ENCODE measurements at regions not wholly inside any gene's neighbourhood (a gene's known extent, or its start where the extent isn't known, plus 50 kb on each side); places are given as distances from the start of the nearest gene placed in this dataset.

DNA sequence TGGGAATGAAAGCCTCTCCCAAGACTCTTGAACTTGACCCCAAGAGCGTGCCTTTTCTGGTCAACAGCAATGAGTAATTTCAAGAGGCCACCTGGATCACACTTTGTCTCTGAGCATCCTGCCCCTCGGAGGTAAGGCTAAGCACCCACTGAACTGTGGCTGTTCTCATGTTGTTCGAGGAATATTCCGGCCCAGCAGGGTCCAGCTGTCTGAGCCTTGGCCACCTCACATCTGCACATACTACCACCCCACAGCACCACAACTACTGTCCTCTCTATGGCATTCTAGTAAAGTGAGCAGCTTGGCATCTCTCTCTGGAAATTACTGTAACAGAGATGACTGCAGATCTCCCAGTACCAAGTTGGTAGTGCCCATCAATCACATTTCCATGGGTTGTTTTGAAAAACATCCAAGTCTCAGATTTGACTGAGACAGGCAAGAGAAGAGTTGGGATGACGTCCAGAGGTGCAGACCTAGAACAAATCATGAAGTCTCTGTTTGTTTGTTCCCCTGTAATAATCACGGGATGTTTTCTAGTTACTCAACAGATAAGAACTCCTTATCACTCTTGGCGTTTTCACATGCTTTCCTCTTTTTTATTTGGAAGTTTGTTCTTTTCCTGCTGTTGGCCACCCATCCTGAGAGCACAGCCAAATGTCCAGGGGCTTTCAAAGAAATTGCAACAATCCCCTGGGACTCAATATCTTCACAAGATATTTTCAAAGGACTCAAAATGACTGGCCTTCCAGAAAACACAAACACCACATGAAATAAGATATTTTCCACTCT lies 336.0 kb upstream of the TNP1 start:
- no peak for DNase-seq
- TF ChIP-seq POLR2A (IDR thresholded peaks at IDR 0.05; ENCODE audit: low read length) (no peak), GATA1 (IDR thresholded peaks at IDR 0.05; ENCODE audit: low read depth, low read length) (no peak)

DNA sequence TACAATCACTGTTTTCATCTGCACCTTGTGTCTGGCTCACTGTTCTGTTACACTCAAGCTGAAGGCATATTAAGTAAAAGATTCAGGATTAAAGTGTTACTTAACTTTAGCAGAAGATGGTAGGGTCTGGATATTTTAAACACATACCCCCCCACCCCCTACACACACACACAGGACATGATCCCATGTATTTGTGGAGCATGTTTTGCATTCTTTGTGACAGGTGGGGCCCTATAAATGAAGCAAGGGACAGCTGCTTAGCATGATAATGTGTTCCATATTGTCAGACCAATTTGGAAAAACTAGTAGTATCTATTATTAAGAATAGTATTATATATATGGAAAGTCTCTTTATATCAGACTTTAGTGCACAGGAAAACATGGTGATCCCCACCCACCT lies 335.2 kb upstream of the TNP1 start:
- no peak for TF ChIP-seq GATA1 (IDR thresholded peaks at IDR 0.05; ENCODE audit: low read depth, low read length)
- no peak for TF ChIP-seq POLR2A (IDR thresholded peaks at IDR 0.05; ENCODE audit: low read length)
- DNase-seq, result no peak

DNA sequence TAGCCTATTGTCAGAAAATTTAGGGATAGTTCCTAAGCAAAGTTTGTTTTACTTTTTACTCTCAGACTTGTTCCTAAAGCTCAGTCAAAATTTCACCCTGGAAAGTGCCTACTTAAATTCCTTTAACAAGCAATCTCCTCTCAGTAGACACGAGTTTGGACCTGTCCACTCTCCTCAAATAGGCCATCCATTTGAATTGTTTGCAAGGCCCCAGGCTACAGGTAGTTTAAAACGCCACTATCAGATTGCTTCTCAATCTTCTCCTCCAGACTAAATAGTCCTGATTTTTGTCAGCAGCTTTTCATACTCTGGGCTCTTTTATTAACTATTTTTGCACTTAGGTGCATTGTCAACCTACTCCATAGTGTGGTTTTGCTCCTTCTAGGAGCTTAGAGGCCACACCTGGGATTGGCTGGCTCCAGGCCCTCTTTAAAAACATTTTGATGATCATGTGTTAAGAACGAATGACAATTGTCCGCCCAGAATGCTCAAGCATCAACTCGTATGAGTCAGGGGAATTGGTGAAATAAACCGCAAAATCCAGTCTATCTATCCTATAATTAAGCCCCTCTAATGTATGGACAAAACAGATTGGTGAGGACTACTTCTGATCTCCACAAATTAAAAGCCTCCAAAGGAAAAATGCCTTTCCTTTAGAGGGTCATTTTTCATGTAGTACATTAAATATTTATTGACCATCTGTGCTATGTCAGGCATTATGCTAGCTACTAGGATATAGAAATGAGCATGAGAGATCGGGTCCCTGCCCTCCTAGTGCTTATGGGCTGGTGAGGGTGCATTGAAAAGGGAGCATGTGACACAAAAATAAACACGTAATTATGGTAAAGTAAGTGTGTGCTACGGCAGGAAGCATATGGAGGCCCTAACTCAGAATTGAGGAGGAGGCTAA lies 333.8 kb upstream of the TNP1 start:
- no peak for DNase-seq
- TF ChIP-seq GATA1 (IDR thresholded peaks at IDR 0.05; ENCODE audit: low read depth, low read length), result no peak
- no peak for TF ChIP-seq POLR2A (IDR thresholded peaks at IDR 0.05; ENCODE audit: low read length)

- TF ChIP-seq POLR2A (IDR thresholded peaks at IDR 0.05; ENCODE audit: low read length) (no peak), GATA1 (IDR thresholded peaks at IDR 0.05; ENCODE audit: low read depth, low read length) (no peak)
- DNase-seq, result no peak
Observed at GRCh38 chr2:217192366-217192765, 332.5 kb upstream of the TNP1 start.

- peak in 1 of 2 experiments; percentile 6 for DNase-seq
- TF ChIP-seq POLR2A (IDR thresholded peaks at IDR 0.05; ENCODE audit: low read length) (no peak), GATA1 (IDR thresholded peaks at IDR 0.05; ENCODE audit: low read depth, low read length) (no peak)
Observed at GRCh38 chr2:217189747-217190146, 329.9 kb upstream of the TNP1 start.

DNA sequence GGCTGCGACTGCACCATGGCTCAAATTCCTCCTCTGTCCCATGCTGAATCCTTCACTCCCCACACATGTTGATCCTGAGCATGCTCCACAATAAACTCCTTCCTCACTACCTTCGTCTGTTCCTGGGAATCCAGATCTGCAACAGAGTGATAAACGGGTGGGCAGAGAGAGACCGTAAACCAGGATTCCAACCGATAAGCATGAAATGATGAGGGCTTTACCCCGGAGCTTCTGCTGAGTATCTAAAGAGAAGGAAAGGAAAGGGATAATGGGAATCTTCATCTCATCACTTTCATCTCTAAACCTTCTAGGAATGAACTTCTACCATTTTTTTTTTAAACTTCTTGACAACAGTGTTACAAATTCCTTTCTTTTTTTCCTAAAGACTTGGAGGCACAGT lies 329.3 kb upstream of the TNP1 start:
- DNase-seq, result no peak

GRCh38 chr2:217186668-217187159 lies 326.9 kb upstream of the TNP1 start:
- DNase-seq, result no peak

More for the DNA sequence above, 329.3 kb upstream of the TNP1 start:
- TF ChIP-seq GATA1 (IDR thresholded peaks at IDR 0.05; ENCODE audit: low read depth, low read length) (no peak), POLR2A (IDR thresholded peaks at IDR 0.05; ENCODE audit: low read length) (no peak)

DNA sequence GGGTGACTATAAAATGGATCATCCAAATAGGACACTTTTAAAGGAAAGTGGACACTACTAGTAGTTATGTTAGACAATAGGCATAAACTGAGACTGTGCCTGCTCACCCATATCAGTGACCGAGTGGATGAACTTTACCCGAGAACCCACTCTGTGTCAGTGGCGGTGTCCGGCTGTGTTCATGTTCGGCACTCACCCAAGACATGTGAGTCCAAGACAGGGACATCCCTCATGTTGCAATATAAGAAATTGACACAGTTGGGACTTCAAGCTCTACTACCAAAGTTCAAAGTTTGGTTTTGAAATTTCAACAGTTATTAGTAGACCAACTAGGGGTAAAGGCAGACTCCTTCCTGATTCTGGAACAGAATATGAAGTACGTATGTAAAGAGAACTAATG lies 326.3 kb upstream of the TNP1 start:
- DNase-seq, result no peak
- no peak for TF ChIP-seq POLR2A (IDR thresholded peaks at IDR 0.05; ENCODE audit: low read length)
- no peak for TF ChIP-seq GATA1 (IDR thresholded peaks at IDR 0.05; ENCODE audit: low read depth, low read length)

More at GRCh38 chr2:217186668-217187159, 326.9 kb upstream of the TNP1 start:
- no peak for TF ChIP-seq POLR2A (IDR thresholded peaks at IDR 0.05; ENCODE audit: low read length)
- no peak for TF ChIP-seq GATA1 (IDR thresholded peaks at IDR 0.05; ENCODE audit: low read depth, low read length)

DNA sequence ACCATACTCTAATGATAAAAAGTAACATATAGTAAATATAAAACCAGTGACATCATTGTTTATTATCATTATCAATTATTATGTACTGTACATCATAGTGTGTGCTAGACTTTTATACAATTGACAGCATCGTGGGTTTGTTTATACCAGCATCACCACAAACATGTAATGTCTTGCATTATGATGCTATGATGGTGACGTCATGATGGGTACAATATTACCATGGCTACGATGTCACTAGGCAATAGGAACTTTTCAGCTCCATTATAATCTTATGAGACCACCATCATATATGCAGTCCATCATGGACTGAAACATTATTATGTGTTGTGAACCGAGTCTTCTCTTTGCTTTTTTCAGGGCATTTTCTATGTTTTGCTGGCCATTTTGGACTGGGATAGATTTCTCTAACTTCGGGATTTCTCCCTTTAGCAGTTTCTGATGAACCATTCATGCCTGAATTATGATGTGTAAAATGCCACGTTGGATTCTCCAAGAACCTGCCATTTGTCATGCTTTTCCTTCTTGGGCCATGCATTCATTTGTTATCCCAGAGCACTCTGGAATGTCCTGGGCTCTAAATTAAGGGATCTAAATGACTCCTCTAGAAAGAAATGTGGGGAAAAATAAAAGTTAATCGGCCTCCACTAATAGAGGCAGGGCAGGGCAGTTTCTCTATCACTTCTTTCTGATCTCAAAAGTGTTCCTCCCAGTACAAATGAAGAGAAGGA lies 325.6 kb upstream of the TNP1 start:
- no peak for TF ChIP-seq GATA1 (IDR thresholded peaks at IDR 0.05; ENCODE audit: low read depth, low read length)
- TF ChIP-seq POLR2A (IDR thresholded peaks at IDR 0.05; ENCODE audit: low read length), result no peak
- DNase-seq, result no peak

DNA sequence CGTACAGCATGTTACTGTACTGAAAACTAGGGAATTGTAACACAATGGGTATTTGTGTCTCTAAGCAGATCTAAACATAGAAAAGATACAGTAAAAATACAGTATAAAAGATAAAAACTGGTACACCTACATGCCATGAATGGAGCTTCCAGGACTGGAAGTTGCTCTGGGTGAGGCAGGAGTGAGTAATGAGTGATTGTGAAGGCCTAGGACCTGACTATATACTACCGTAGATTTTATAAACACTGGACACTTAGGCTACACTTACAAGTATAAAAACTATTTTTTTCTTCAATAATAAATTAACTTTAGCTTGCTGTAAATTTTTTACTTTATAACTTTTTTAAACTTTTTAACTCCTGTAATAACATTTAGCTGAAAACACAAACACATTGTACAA lies 324.4 kb upstream of the TNP1 start:
- TF ChIP-seq POLR2A (IDR thresholded peaks at IDR 0.05; ENCODE audit: low read length) (no peak), GATA1 (IDR thresholded peaks at IDR 0.05; ENCODE audit: low read depth, low read length) (no peak)
- DNase-seq, result no peak

DNA sequence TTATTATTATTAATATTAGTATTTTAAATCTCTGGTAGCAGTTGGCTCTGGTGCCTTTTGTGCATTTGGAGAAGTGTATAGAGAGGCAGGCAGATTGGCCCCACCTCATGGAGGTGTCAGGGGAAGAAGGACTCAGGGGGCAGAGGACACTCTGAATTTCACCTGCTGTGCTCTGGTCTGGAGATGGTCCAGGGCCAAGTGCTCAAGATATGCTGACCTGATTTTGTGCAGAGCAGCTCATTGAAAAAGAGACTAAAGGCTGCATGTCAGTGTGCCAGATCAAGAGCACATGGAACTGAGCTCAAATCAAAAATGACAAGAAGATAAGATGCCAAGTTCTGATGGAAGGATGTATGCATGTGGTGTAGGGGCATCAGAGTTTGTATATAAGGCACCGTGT lies 323.6 kb upstream of the TNP1 start:
- TF ChIP-seq GATA1 (IDR thresholded peaks at IDR 0.05; ENCODE audit: low read depth, low read length) (no peak), POLR2A (IDR thresholded peaks at IDR 0.05; ENCODE audit: low read length) (no peak)
- no peak for DNase-seq

GRCh38 chr2:217182926-217183325 lies 323.1 kb upstream of the TNP1 start:
- TF ChIP-seq POLR2A (IDR thresholded peaks at IDR 0.05; ENCODE audit: low read length) (no peak), GATA1 (IDR thresholded peaks at IDR 0.05; ENCODE audit: low read depth, low read length) (no peak)
- no peak for DNase-seq

DNA sequence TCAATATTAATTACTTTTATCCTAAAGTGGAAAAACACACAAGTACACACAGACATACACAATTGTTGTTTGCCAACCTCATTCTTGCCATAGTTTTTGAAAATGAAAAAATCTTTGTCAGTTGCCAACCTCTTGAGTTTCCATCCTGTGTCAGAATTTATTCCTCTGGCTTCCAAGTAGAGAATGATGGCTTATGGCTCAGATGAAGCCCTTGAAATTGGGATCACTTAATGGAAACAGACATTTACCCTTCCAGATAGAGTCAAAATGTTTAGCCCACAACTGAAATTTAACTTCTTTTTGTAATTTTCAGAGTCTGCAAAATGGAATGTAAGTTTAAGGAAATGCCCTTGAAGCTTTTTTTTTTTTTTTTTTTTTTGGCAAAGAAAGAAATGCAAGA lies 321.6 kb upstream of the TNP1 start:
- no peak for TF ChIP-seq GATA1 (IDR thresholded peaks at IDR 0.05; ENCODE audit: low read depth, low read length)
- no peak for TF ChIP-seq POLR2A (IDR thresholded peaks at IDR 0.05; ENCODE audit: low read length)
- DNase-seq, result no peak

- no peak for TF ChIP-seq GATA1 (IDR thresholded peaks at IDR 0.05; ENCODE audit: low read depth, low read length)
- no peak for TF ChIP-seq POLR2A (IDR thresholded peaks at IDR 0.05; ENCODE audit: low read length)
- DNase-seq, result no peak
Observed at GRCh38 chr2:217179854-217180253, 320.0 kb upstream of the TNP1 start.
